Stomach (tissue), 4 donors: ENCODE measurements at regions not wholly inside any gene's neighbourhood (a gene's known extent, or its start where the extent isn't known, plus 50 kb on each side); places are given as distances from the start of the nearest gene placed in this dataset.

Experiments used
- CTCF ChIP-seq, 7 experiments: fragments of 450-650 bp in 4 of 7; fragments of 200-600 bp in 3 of 7; sonication (generic) in 3 of 7; IDR thresholded peaks; one replicate each; pipeline ENCODE4 v1.5.1; 2016 to 2019; ENCODE audit warnings: antibody characterized with exemption in 7 of 7, control low read depth in 2 of 7, mild to moderate bottlenecking in 1 of 7
- EP300 ChIP-seq: sonication (generic); formaldehyde crosslinking; IDR thresholded peaks from one replicate; pipeline ENCODE4 v1.6.1; 2017; ENCODE audit warnings: antibody characterized with exemption
- POLR2AphosphoS5 ChIP-seq, 3 donors: sonication (generic); formaldehyde crosslinking; IDR thresholded peaks; one replicate each; pipeline ENCODE4 v1.6.1; 2016; ENCODE audit warnings: antibody characterized with exemption in 3 of 3

- no peak for TF ChIP-seq CTCF (IDR thresholded peaks at IDR 0.05)
- no peak for TF ChIP-seq POLR2AphosphoS5 (IDR thresholded peaks at IDR 0.05)
- no peak for TF ChIP-seq EP300
Observed at GRCh38 chr5:96569332-96569731, 92.8 kb upstream of the CAST start.
